Ectodermal cell (in vitro differentiated cells): ENCODE measurements at regions not wholly inside any gene's neighbourhood (a gene's known extent, or its start where the extent isn't known, plus 50 kb on each side); places are given as distances from the start of the nearest gene placed in this dataset.

Experiments
- H3K27ac ChIP-seq: 2 replicates; pipeline ENCODE4 v1.7.0; 2013; ENCODE audit warnings: mild to moderate bottlenecking, low read depth, low read length; ENCODE audit not compliant: insufficient read depth, poor library complexity, severe bottlenecking
- H3K27me3 ChIP-seq: 2 replicates; pipeline ENCODE4 v1.7.0; 2013; ENCODE audit warnings: mild to moderate bottlenecking, low read length; ENCODE audit not compliant: insufficient read depth, control insufficient read depth, poor library complexity, severe bottlenecking
- H3K36me3 ChIP-seq: one replicate; pipeline ENCODE4 v1.7.0; 2013; ENCODE audit warnings: low read length; ENCODE audit not compliant: control insufficient read depth, insufficient read depth
- H3K4me1 ChIP-seq: one replicate; pipeline ENCODE4 v1.7.0; 2013; ENCODE audit warnings: low read length; ENCODE audit not compliant: control insufficient read depth, insufficient read depth
- H3K4me3 ChIP-seq: 2 replicates; pipeline ENCODE4 v1.7.0; 2013; ENCODE audit warnings: low read depth, low read length, control low read depth; ENCODE audit not compliant: insufficient read depth
- H3K9me3 ChIP-seq: 2 replicates; pipeline ENCODE4 v1.7.0; 2013; ENCODE audit warnings: mild to moderate bottlenecking, low read length, moderate library complexity; ENCODE audit not compliant: control insufficient read depth
- WGBS, 2 experiments: methylation state at CpG; one replicate each; pipeline ENCODE4 v1.1.7; 2013; ENCODE audit warnings: missing lambda C conversion rate in 2 of 2; 5-methylcytosine and 5-hydroxymethylcytosine counted together

DNA sequence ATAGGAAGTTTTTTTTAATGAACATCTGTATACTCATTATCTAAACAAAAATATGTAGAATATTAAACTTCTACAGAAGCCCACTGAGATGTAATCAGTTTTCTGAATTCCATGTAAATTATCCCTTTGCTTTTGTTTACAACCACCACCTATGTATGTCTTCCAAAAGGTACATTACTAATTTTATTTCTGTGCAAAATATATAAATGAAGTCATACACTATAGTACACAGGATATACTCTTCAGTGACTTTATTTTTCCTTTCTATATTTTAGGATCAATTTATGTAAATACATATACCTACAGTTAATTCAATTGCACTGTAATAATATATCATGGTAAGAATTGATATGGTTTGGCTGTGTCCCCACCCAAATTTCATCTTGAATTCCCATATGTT is 1236.9 kb downstream of the DNAJB9 start:
- H3K27ac ChIP-seq, result no peak overlapping the region
- H3K36me3 ChIP-seq, result no peaks in the 10 kb centered on the region
- no peaks in the 10 kb centered on the region for H3K9me3 ChIP-seq
- no peak overlapping the region for H3K4me3 ChIP-seq
- H3K27me3 ChIP-seq, result no peaks in the 10 kb centered on the region
- H3K4me1 ChIP-seq, result no peaks in the 10 kb centered on the region

DNA sequence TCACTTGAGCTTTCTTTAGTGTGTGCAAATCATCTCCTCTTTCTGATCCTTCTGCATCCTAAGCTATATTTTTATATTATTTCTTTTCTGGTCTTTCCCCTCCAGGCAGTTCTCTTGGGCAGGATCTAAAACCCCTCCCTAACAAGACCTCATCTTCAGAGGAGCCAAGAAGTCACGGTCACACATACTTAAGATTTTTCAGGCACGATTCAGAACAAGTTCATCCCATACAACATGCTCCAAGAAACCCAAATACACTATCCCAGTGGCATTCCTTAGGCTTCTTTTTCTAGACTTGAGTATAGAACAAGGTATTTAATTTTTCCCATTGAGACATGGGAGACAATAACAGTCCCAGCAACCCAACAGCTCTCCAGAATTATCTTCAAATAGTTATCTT is 1251.5 kb downstream of the DNAJB9 start:
- 77 to 100% methylated on average over 2 of the region's 2 CpGs for WGBS, 2 experiments
- H3K27ac ChIP-seq, result no peak overlapping the region

DNA sequence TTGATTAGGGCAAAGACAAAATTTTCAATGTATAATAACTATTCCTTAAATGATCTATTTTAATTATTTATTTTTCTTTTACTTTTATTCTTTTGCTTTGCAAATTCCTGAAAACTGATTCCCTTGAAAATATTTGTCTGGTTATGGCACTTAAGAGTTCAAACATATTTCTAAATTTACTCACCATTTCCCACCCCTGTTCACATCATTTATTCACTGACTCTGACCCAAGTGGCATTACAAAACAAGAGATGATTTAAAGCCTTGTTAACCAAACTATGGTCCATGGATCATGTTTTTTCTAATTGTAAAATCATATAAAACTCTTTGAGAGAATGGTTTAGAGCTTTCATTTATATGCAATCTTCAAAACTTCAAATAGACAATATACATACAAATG is 1256.1 kb upstream of the LRRN3 start:
- Histone ChIP-seq H3K9me3 (no peaks in the 10 kb centered on the region), H3K27ac (no peak overlapping the region), H3K4me3 (no peak overlapping the region), H3K4me1 (no peaks in the 10 kb centered on the region), H3K27me3 (no peaks in the 10 kb centered on the region), H3K36me3 (no peaks in the 10 kb centered on the region)

More for the DNA sequence above, 1251.5 kb downstream of the DNAJB9 start:
- Histone ChIP-seq H3K4me3 (no peak overlapping the region), H3K36me3 (no peaks in the 10 kb centered on the region), H3K27me3 (no peaks in the 10 kb centered on the region), H3K9me3 (no peaks in the 10 kb centered on the region), H3K4me1 (no peaks in the 10 kb centered on the region)

DNA sequence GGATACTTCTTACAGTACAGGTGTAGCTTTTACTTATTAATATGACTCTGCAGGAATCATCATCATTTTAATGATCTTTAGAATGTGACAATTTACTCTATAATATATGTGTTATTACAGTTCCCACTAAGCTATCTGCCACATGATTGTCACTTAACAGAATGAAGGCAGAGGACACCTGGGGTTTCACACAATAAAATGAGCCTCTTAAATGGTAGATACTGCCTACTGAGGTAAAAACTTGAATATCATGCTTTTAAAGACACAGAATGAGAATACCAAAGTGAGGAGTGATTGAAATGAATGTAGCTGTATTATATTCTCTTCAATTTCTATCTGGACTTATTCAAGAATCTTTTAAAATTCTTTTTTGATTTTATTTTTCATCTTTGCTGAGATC is 1255.3 kb upstream of the LRRN3 start:
- H3K4me1 ChIP-seq, result no peaks in the 10 kb centered on the region
- H3K36me3 ChIP-seq, result no peaks in the 10 kb centered on the region
- H3K27ac ChIP-seq, result no peak overlapping the region
- no peak overlapping the region for H3K4me3 ChIP-seq
- H3K27me3 ChIP-seq, result no peaks in the 10 kb centered on the region
- H3K9me3 ChIP-seq, result no peaks in the 10 kb centered on the region

DNA sequence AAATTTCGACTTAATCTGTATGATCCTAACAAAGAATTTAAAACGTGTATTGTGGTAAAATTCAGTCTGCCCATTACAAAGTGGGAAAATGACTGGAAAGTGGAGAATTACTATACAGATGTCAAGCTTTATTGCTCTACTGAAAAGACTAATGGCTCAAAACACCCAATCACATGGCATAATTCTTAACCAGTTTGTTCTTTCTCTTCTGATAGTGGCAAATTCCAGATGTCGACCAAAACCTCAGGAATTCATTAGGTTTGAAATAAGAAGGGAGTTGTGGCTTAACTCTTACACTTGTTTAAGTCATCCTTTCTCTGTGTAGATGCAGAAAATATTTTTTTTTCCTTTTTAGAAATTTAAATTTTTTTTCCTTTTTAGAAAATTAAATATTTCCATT is 1254.9 kb upstream of the LRRN3 start:
- WGBS, 2 experiments, result 99 to 100% methylated on average over 2 to 3 of the region's 3 CpGs
- H3K27me3 ChIP-seq, result no peaks in the 10 kb centered on the region
- H3K36me3 ChIP-seq, result no peaks in the 10 kb centered on the region
- H3K9me3 ChIP-seq, result no peaks in the 10 kb centered on the region
- no peak overlapping the region for H3K4me3 ChIP-seq
- H3K27ac ChIP-seq, result no peak overlapping the region
- H3K4me1 ChIP-seq, result no peaks in the 10 kb centered on the region

DNA sequence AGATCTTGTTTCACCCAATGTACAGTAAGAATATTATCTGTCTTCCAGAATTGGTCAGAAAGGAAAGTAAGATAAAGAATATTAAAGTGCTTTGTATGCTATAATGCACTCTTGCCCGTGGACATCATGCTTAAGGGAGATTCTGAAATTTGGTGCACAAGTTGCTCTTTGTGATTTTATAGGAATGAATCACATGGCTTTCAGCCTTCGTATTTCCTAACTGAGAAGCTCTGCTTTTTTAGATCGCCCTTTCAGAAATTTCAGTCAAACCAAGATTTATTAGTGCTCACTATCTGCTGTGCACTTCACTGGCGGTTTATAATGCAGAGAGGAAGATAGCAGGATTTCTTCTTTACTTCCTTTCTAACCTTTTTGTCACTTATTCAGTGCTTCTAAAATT is 1248.5 kb upstream of the LRRN3 start:
- Histone ChIP-seq H3K4me3 (no peak overlapping the region), H3K9me3 (no peaks in the 10 kb centered on the region), H3K27ac (no peak overlapping the region), H3K36me3 (no peaks in the 10 kb centered on the region), H3K27me3 (no peaks in the 10 kb centered on the region), H3K4me1 (no peaks in the 10 kb centered on the region)
- WGBS, 2 experiments, result 95 to 98% methylated on average over 4 of the region's 4 CpGs

DNA sequence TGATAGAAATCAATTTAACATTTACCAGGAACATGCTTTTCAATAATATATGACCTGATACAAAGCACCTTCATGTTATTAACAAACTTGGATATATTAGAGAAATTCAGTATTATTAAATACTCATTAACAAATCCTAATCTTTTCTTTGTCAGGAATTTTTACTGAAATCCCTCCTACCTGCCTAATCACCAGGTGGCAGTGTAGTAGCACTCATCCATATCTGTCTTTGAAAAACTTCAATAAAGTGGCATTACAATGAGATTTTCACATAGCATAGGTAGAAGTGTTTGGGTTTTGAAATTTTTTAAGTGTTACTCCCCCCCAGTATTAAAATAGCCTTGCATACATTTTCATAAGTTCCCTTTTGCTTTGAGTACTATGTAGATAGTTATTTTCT is 1246.6 kb upstream of the LRRN3 start:
- H3K9me3 ChIP-seq, result no peaks in the 10 kb centered on the region
- no peaks in the 10 kb centered on the region for H3K27me3 ChIP-seq
- no peaks in the 10 kb centered on the region for H3K4me1 ChIP-seq
- no peak overlapping the region for H3K4me3 ChIP-seq
- H3K36me3 ChIP-seq, result no peaks in the 10 kb centered on the region
- no peak overlapping the region for H3K27ac ChIP-seq

DNA sequence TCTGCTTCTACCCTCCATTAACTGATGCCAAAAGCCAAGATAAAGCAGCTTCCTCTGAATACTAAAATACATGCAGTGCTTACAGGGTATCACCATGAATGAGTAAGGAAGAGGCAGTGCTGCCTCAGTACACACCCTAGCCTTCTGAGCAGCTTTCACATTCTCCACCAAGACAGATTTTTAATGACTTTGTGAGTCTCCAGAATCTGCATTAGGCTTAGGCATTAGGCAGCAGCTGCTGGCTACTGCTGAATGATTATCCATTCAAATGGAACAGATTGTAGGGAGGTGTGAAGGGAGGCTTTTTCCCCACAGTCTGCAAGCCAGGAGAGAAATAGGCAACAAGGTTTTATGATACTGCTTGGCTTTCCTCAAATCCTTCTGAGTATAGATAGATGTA is 1226.7 kb upstream of the LRRN3 start:
- Histone ChIP-seq H3K4me3 (no peak overlapping the region), H3K27ac (no peak overlapping the region), H3K9me3 (no peaks in the 10 kb centered on the region)

DNA sequence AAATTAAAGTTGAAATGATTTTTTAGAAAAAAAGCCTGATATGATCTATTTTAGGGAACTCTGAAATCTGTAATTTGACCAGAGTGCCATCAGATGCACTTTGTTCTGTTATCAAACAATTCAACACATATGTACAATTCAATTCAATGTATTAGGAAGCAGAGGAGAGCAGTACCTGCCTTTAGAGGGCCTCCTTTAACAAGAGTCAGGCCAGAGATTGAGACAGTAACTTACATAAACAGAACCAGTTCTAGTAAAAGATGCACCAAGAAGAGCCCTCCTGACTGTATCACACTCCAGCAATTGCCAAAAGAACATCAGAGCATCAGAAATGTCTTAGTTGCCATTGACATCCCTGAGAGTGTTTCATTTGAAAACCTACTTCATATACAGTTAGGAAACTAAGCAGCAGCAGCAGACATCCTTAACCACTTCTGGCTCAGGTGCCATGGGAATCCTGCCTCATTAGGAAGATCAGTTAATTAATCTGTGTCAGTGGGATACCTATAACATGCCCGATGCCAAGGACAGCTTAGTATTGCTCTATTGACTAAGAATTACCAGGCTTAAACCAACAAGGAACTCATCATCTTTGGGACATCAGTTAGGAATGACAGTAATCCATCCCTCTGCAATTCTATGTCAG is 1222.6 kb upstream of the LRRN3 start:
- no peaks in the 10 kb centered on the region for H3K4me1 ChIP-seq
- H3K27ac ChIP-seq, result no peak overlapping the region
- H3K4me3 ChIP-seq, result no peak overlapping the region
- H3K27me3 ChIP-seq, result no peaks in the 10 kb centered on the region
- H3K36me3 ChIP-seq, result no peaks in the 10 kb centered on the region
- H3K9me3 ChIP-seq, result no peaks in the 10 kb centered on the region
- 83 to 86% methylated on average over 1 of the region's 1 CpG for WGBS, 2 experiments

More for the DNA sequence above, 1226.7 kb upstream of the LRRN3 start:
- Histone ChIP-seq H3K27me3 (no peaks in the 10 kb centered on the region), H3K4me1 (no peaks in the 10 kb centered on the region), H3K36me3 (no peaks in the 10 kb centered on the region)

DNA sequence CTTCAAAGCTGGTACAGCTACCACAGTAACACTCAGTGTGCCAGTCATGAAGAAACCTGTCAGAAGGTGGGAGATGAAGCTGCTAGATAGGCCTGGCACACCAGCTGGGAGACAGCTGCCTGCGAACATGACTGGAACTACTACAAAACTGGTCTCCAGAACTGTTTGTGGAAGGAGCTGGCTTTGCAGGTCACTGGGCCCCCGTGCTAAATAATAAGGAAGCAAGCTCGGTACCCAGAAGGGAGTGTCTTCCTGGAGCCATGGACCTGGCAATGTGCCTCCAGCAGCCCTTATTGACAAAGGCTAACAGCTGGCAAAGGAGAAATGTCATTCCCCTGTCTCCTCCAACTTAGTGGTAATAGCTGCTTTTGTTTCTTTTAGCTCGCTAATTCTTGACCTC is 1217.6 kb upstream of the LRRN3 start:
- H3K4me1 ChIP-seq, result no peaks in the 10 kb centered on the region
- no peaks in the 10 kb centered on the region for H3K9me3 ChIP-seq
- 88 to 92% methylated on average over 4 of the region's 4 CpGs for WGBS, 2 experiments
- H3K27me3 ChIP-seq, result no peaks in the 10 kb centered on the region
- no peak overlapping the region for H3K27ac ChIP-seq
- no peak overlapping the region for H3K4me3 ChIP-seq
- H3K36me3 ChIP-seq, result no peaks in the 10 kb centered on the region

DNA sequence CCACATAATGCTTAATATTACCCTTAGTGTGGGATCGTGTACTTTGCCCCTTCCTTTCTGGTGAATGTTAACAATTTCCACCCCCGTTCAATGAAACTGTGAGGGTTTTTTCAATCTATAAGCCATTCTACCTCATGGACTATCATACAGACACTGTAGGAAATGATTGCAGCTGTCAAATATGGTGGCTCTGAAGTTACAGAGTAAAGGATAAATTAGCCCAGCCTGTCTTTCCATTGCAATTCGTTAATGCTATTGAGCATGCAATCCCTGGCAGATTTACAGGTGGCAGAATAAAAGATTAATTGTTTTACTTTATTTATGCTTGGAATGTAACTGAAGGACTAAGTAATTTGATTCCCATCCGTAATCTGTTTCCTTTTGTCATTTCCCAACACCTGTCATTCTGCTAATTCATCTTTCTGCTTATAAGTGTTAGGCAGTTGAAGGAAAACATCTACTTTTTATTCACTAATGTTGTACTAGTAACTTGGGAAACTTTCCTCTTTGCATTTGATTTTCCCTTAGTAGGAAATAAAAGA is 1211.6 kb upstream of the LRRN3 start:
- no peaks in the 10 kb centered on the region for H3K36me3 ChIP-seq
- no peaks in the 10 kb centered on the region for H3K27me3 ChIP-seq
- 90 to 96% methylated on average over 2 to 4 of the region's 4 CpGs for WGBS, 2 experiments
- H3K4me1 ChIP-seq, result no peaks in the 10 kb centered on the region
- no peak overlapping the region for H3K27ac ChIP-seq
- H3K9me3 ChIP-seq, result no peaks in the 10 kb centered on the region
- H3K4me3 ChIP-seq, result no peak overlapping the region
